Fibroblast of skin of right quadriceps (primary cell): ENCODE measurements at regions not wholly inside any gene's neighbourhood (a gene's known extent, or its start where the extent isn't known, plus 50 kb on each side); places are given as distances from the start of the nearest gene placed in this dataset.

Experiments
- DNase-seq: peaks from one replicate; pipeline ENCODE4 v3.0.0-alpha.2; 2013

- DNase-seq = no peak
Observed at GRCh38 chr5:57582578-57583070, 100.0 kb upstream of the ACTBL2 start.

GRCh38 chr5:57581772-57582171, 99.2 kb upstream of the ACTBL2 start:
- no peak for DNase-seq

- no peak for DNase-seq
Observed at GRCh38 chr5:57581222-57581621, 98.6 kb upstream of the ACTBL2 start.

GRCh38 chr5:57577432-57578175, 95.0 kb upstream of the ACTBL2 start:
- DNase-seq = no peak

GRCh38 chr5:57576317-57576716, 93.7 kb upstream of the ACTBL2 start:
- no peak for DNase-seq

GRCh38 chr5:57575839-57576238, 93.2 kb upstream of the ACTBL2 start:
- DNase-seq = no peak

- no peak for DNase-seq
Observed at GRCh38 chr5:57572461-57572860, 89.8 kb upstream of the ACTBL2 start.

- DNase-seq = no peak
Observed at GRCh38 chr5:57569601-57570000, 87.0 kb upstream of the ACTBL2 start.

GRCh38 chr5:57568136-57568535, 85.5 kb upstream of the ACTBL2 start:
- no peak for DNase-seq

GRCh38 chr5:57566914-57567313, 84.3 kb upstream of the ACTBL2 start:
- DNase-seq = peak; percentile 70

- no peak for DNase-seq
Observed at GRCh38 chr5:57561231-57561842, 78.7 kb upstream of the ACTBL2 start.

- DNase-seq = no peak
Observed at GRCh38 chr5:57559110-57559635, 76.6 kb upstream of the ACTBL2 start.

GRCh38 chr5:57552033-57552432, 69.4 kb upstream of the ACTBL2 start:
- DNase-seq = no peak

GRCh38 chr5:57551251-57551650, 68.6 kb upstream of the ACTBL2 start:
- DNase-seq = no peak

- DNase-seq = no peak
Observed at GRCh38 chr5:57550132-57550531, 67.5 kb upstream of the ACTBL2 start.

- no peak for DNase-seq
Observed at GRCh38 chr5:57549566-57549965, 67.0 kb upstream of the ACTBL2 start.

- DNase-seq = no peak
Observed at GRCh38 chr5:57540823-57541222, 58.2 kb upstream of the ACTBL2 start.

GRCh38 chr5:57539281-57539701, 56.7 kb upstream of the ACTBL2 start:
- peak; percentile 82 for DNase-seq

- DNase-seq = peak; percentile 95
Observed at GRCh38 chr5:57538341-57538955, 55.8 kb upstream of the ACTBL2 start.

- no peak for DNase-seq
Observed at GRCh38 chr5:57537811-57538210, 55.2 kb upstream of the ACTBL2 start.

GRCh38 chr5:57532513-57533497, 50.2 kb upstream of the ACTBL2 start:
- DNase-seq = peak; percentile 59
